Tongue (tissue), 1 donor: ENCODE measurements at regions not wholly inside any gene's neighbourhood (a gene's known extent, or its start where the extent isn't known, plus 50 kb on each side); places are given as distances from the start of the nearest gene placed in this dataset.

Source experiments
- DNase-seq: peaks from one replicate; pipeline ENCODE4 v3.0.0-alpha.2; 2015

DNA sequence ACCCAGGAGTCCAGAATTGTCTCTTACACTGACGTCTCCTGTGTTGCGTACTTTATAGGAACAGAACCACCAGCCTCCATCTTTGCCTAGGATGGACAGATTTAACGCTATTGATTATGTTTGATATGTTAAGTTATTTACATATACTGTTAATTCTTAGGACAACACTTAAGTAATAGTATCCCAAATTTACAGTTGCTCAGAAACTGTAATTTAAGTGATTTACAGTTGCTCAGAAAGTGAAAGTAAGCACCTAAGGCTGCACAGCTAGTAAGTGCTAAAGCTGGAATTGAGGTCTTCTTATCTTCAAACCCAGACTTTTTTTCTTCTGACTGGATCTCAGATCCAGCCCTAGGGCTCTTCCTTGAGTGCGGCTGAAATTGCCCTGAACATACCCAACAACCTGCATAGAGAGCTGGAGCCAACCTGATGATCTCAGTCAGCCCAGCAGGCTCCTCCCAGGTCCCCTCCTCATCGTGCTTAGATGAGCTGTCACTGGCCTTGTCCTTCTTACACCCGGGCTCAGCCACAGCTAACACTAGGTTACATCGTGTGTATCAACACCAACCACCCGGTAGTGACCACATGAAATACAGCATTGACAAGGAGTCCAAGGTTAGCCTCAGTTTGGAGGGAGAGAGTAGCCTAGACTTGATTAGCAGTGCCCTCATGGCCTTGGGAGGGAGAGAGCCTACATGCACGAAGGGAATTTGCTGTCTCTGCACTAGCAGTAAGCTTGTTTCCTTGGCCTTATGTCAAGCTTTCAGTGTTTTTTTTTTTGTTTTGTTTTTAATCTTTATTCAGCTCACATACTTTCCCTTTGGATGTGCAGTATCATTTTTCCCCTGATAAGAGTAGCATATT, 111.1 kb upstream of the ARHGAP5 start:
- DNase-seq: no peak

DNA sequence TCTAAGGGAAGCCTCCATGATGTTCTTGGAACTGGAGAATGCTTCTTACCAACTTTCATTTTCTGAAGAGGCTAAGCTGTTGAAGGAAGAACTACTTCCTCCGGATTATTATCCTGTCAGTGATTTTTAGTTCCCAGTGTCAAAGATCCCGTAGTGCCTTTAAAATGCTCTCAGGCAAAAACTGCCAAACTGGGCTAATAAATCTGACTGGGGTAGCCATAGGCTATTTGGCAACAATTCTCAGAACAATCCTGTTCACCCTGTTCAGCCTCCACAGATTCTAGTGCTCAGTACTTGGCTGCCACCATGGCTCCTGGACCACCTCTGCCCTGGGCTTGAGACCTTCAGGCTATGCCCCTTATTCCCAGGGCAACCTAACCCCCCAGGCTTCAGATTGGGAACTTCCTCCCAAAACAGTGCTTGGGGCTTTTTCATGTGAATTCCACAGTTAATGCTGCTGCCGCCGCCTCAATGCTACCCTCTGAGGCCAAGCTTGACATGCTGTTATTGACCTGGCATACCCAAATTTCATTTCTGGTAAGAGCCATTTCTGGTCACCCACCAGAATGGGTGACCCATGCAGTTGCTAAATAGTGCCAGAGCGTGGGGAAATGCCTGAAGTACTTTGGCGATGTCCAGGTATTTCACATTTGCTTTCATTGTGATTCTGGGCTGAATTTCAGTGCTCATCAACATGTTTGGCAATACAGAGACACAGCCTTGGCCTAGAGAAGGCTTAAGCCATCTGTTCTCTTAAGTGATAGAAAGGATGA, 110.0 kb upstream of the ARHGAP5 start:
- peak; percentile 30 for DNase-seq

DNA sequence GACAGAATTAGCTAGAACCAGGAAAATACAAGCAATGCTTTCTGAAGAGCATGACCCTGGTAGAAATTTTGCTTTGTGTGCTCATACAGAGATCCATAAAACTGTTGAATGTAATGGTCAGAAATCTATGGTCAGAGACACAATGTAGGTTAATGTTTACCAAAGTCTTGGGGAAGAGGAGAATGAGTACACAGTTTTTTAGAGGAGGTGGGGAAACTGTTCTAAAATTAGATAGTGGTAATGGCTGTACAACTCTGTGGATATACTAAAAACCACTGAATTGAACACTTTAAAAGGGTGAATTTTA, 109.5 kb upstream of the ARHGAP5 start:
- no peak for DNase-seq

GRCh38 chr14:31968107-31968810, 108.8 kb upstream of the ARHGAP5 start:
- peak; percentile 25 for DNase-seq

DNA sequence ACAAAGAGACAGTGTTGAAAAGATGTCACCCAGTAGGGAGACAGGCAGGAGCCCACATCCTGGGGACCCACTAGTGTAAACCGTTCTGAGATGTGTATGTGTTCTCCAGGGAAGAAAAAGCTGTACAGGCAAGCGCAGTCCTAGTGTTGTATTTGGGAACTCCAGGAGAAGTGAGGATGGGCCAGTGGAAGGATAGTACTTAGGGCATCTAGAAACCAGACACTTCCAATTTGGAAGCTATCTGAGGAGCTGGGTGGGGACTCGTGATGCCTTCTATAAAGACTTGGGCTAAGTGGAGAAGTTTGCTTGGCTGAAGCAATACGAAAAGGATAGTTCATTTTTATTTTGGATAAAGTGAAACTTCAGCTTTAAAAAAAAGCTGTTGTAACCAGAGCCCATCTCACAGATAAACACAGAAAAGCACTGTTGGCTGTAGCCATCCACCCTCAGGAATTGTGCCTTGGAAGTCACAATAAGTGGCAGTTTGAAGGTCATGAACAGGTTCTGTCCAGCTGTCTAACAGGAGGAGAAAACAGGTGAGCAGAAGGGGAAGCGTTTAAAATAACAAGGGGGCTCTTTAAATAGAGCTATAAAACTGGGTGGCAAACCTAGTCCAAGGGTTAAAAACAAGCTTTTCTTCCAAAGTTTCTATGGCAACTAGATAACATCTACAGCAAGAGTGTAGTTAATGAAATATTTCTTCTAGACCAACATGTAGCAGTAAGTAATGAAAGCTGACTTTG, 108.0 kb upstream of the ARHGAP5 start:
- DNase-seq: peak; percentile 74

DNA sequence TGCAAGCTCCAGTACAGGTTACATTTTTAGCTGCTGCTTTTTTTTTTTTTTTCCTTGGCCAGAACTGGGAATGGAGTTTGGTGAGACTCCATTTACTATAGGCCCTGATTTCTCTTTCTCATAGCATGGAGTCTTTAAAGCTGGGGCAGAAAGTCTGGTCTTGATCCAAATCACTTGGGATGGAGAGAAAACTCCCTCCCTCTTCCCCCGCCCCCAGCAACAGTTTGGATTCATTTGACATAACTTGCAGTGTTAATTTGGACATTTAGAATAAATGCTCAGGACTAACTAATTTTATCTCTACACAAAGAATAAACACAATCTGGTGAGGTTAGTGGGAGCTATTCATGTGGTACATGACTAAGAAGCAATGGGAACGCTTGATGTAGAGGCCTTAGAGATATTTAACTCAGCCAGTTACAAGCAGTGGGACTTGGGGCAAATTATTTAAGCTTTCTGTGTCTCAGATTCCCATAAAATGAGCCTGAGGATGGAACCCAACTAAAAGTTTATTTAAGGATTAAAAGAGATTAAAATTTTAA, 107.3 kb upstream of the ARHGAP5 start:
- DNase-seq: no peak

GRCh38 chr14:31970744-31971143, 106.4 kb upstream of the ARHGAP5 start:
- no peak for DNase-seq

DNA sequence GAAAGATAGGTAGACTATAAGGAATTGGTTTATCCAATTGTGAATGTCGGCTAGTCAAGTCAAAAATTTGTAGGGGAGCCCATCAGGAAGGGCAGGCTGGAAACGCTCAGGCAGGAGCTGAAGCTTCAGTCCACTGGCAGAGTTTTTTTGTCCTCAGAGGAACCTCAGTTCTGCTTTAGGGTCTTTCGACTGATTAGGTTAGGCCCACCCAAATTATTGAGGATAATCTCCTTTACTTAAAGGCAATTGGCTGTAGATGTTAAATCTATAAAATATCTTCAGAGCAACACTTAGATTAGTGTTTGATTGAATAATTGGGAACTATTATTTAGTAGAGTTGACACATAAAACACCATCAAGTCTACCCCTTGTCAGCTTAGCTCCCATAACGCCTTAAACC, 105.5 kb upstream of the ARHGAP5 start:
- no peak for DNase-seq

GRCh38 chr14:31977001-31977556, 100.0 kb upstream of the ARHGAP5 start:
- DNase-seq: no peak

- no peak for DNase-seq
Measured at GRCh38 chr14:31978423-31978822, 98.7 kb upstream of the ARHGAP5 start.

GRCh38 chr14:31982642-31983041, 94.5 kb upstream of the ARHGAP5 start:
- no peak for DNase-seq

DNA sequence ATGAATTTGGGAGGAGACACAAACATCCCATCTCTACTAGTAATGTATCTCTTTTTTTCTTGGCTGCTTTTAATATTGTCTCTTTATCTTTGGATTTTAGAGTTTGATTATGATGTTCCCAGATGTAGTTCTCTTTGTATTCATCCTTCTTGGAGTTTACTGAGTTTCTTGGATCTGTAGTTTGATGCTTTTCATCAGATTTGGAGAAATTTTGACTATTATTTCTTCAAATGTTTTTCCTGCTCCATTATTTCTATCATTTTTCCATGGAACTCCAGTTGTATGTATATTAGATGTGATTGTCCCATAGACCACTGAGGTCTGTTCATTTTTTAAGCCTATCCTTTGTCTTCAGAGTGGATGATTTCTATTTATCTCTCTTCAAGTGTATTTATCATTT, 90.7 kb upstream of the ARHGAP5 start:
- no peak for DNase-seq

GRCh38 chr14:31987721-31988120, 89.4 kb upstream of the ARHGAP5 start:
- no peak for DNase-seq

DNA sequence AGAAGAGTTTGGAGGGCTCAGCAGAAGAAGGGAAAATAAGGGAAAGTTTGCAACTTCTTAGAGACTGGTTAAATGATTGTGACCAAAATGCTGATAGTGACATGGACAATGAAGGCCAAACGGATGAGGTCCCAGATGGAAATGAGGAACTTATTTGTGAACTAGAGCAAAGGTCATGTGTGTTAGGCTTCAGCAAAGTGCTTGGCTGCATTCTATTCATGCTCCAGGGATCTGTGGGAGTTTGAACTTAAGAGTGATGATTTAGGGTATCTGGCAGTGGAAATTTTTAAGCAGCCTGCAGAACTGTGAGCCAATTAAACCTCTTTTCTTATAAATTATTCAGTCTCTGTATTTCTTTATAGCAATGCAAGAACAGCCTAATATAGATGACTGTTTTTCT, 88.9 kb upstream of the ARHGAP5 start:
- no peak for DNase-seq

GRCh38 chr14:31990183-31990857, 86.8 kb upstream of the ARHGAP5 start:
- no peak for DNase-seq

DNA sequence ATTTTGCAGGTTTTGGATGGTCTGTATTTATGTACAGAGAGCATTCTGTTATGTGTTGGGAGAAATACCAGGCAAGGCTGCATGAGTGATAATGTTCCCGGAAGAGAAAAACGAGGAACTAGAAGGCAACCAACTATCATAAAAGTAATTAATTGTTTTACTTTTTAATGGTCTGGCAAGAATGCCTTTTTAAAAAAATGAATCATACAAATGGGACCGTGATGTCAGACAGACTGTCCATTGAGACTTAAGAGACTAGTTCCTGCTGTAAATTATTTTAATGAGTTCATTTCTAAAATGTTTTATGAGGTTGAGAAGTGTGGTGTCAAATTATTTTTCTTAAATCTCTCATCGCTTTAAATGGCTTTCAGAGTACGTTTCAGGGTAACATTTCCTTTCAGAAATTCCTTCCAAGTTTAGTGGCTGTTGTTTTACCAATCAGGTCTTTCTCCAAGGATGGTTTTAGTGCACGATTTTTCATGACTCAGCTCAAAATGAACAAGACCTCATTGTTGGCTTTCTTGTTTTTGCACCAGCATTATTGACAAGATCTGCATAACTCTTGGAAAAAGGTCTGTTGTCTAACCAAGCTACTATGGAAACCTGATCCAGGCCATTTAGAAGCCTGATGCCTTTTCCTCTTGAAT, 86.1 kb upstream of the ARHGAP5 start:
- DNase-seq: no peak

DNA sequence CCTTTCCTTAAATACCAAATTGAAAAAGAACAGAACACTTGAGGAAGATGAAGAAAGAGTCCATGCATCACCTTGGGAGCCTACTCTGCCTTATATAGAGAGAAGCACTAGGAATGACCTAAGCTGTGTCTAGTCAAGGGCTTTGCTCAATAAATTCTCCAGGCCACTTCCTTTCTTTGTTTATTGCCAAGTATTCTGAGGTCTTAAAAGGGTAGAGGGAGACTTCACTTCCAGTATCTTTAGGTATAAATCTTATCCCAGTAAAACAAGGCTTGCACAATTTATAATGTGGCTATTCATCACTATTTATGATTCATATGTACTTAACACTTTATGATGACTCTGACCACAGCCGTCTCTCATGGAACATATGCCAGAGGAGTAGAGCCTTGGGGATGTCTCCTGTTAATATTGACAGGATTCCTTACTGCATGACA, 85.1 kb upstream of the ARHGAP5 start:
- no peak for DNase-seq

DNA sequence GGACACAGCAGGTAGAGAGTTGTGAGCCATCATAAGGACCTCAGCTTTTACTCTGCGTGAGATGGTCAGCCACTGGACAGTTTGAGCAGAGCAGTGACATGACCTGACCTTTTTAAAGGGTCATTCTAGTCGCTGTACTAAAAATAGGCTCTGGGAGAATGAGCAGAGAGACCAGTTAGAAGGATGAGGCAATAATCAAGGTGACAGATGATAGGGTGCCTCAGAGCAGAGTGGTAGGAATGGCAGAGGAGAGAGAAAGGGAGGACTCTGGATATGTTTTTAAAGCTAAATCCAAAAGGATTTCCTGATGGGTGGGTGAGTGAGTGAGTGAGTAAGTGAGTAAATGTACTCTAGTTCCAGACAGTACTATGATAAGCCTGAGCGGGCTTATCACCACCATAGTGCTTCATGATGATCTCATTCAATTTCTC, 83.6 kb upstream of the ARHGAP5 start:
- DNase-seq: no peak

DNA sequence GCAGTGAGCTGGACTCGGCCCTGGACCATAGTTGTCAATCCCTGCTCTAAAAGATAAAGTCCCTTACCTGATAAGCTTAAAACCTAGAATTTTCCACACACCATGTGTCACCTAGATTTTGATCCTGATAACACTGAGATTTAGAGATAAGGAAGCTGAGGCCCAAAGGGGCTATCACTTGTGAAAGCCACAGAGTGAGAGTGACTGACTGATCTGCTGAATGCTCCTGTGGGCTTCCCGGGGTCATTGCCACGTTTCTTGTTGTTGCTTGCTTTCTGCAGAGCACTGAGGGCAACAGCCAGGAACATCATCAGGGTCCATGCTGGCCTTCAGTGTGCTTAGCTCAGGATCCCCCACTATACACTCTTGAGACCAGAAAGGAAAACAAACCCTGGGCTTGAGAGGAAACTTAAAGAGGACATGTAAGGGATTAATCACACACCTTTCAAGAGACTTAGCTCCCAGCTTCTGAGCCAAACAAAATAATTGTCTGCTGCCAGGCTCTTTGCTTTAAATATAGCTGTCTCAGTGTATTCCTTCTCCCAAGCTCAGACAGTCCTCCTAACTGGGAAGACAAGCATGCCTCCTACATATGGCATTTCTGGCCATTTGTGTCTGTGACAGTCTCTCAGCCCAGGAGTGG, 82.6 kb upstream of the ARHGAP5 start:
- DNase-seq: no peak

DNA sequence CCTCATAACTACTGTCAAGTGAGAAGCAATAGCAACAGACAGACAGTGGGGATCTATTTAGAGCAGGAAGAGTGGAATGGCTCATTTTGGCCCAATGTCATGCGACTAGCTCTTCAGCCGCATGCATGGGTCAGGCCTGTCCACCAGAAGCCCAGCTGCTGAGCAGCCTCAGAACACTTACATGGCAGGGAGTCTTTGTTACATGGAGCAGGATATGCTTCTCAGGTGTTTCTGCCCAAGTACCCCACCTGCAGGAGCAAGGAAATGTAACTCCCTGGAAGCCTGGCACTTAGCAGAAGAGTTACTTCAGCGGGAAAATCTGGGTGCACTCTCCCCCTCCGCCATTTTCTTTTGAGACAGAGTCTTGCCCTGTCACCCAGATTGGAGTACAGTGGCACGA, 73.5 kb upstream of the ARHGAP5 start:
- DNase-seq: no peak
